A204.1 (cell line): ENCODE measurements at regions not wholly inside any gene's neighbourhood (a gene's known extent, or its start where the extent isn't known, plus 50 kb on each side); places are given as distances from the start of the nearest gene placed in this dataset.

Experiments used
- FAIRE-seq: peaks from 2 replicates; lab custom pipeline; 2012; peaks lifted over from hg19 to GRCh38; lab: Jason Lieb, UNC

GRCh38 chr10:107803546-107803945, 639.0 kb upstream of the SORCS1 start:
- no peak for FAIRE-seq

- FAIRE-seq: no peak
Measured at GRCh38 chr10:107800061-107800460, 635.6 kb upstream of the SORCS1 start.

- no peak for FAIRE-seq
Measured at GRCh38 chr10:107790271-107790670, 625.8 kb upstream of the SORCS1 start.

GRCh38 chr10:107771066-107771465, 606.6 kb upstream of the SORCS1 start:
- no peak for FAIRE-seq

- FAIRE-seq: no peak
Measured at GRCh38 chr10:107767185-107767584, 602.7 kb upstream of the SORCS1 start.

- FAIRE-seq: no peak
Measured at GRCh38 chr10:107754814-107755213, 590.3 kb upstream of the SORCS1 start.

GRCh38 chr10:107749235-107749634, 584.7 kb upstream of the SORCS1 start:
- FAIRE-seq: no peak

- FAIRE-seq: no peak
Measured at GRCh38 chr10:107747851-107748250, 583.3 kb upstream of the SORCS1 start.

GRCh38 chr10:107741971-107742370, 577.5 kb upstream of the SORCS1 start:
- FAIRE-seq: no peak

- no peak for FAIRE-seq
Measured at GRCh38 chr10:107740962-107741690, 576.6 kb upstream of the SORCS1 start.

- FAIRE-seq: peak; percentile 19
Measured at GRCh38 chr10:107739951-107740350, 575.4 kb upstream of the SORCS1 start.

- no peak for FAIRE-seq
Measured at GRCh38 chr10:107733328-107734130, 569.0 kb upstream of the SORCS1 start.

- FAIRE-seq: no peak
Measured at GRCh38 chr10:107732045-107732444, 567.5 kb upstream of the SORCS1 start.

- no peak for FAIRE-seq
Measured at GRCh38 chr10:107728807-107729206, 564.3 kb upstream of the SORCS1 start.

- no peak for FAIRE-seq
Measured at GRCh38 chr10:107727767-107728317, 563.3 kb upstream of the SORCS1 start.

- FAIRE-seq: no peak
Measured at GRCh38 chr10:107718864-107719263, 554.4 kb upstream of the SORCS1 start.

- FAIRE-seq: no peak
Measured at GRCh38 chr10:107717046-107717445, 552.5 kb upstream of the SORCS1 start.

GRCh38 chr10:107715565-107715964, 551.1 kb upstream of the SORCS1 start:
- FAIRE-seq: no peak

GRCh38 chr10:107708981-107709380, 544.5 kb upstream of the SORCS1 start:
- FAIRE-seq: no peak

- FAIRE-seq: no peak
Measured at GRCh38 chr10:107706096-107706725, 541.7 kb upstream of the SORCS1 start.

GRCh38 chr10:107701943-107702342, 537.4 kb upstream of the SORCS1 start:
- no peak for FAIRE-seq

GRCh38 chr10:107692072-107692471, 527.6 kb upstream of the SORCS1 start:
- no peak for FAIRE-seq

GRCh38 chr10:107689323-107689722, 524.8 kb upstream of the SORCS1 start:
- no peak for FAIRE-seq
